ENCODE measurements at regions not wholly inside any gene's neighbourhood (a gene's known extent, or its start where the extent isn't known, plus 50 kb on each side); places are given as distances from the start of the nearest gene placed in this dataset.
A peak's percentile ranks its signal among the peaks of the same experiment; 100 is the strongest.

- no peak overlapping the region for H3K27ac Mint-ChIP-seq
- peaks cover 20 to 30% of the 10 kb centered on the region in 2 donors for H3K27me3 Mint-ChIP-seq
- ATAC-seq (replicated peaks) (peak; percentile 45 to 60), DNase-seq (no peak)
- H3K9me3 Mint-ChIP-seq: no peaks in the 10 kb centered on the region
- no peaks in the 10 kb centered on the region for H3K36me3 Mint-ChIP-seq
- H3K4me3 Mint-ChIP-seq: no peak overlapping the region
- H3K4me1 Mint-ChIP-seq: peaks cover 0 to 3% of the 10 kb centered on the region in 2 donors
These were observed 203.4 kb downstream of the TTLL2 start for GRCh38 chr6:167528239-167528638.

GRCh38 chr6:167528976-167529375, 204.1 kb downstream of the TTLL2 start:
- Mint-ChIP-seq H3K4me1 (peaks cover 0 to 3% of the 10 kb centered on the region in 2 donors), H3K36me3 (no peaks in the 10 kb centered on the region), H3K9me3 (no peaks in the 10 kb centered on the region), H3K27ac (no peak overlapping the region), H3K27me3 (peaks cover 14 to 30% of the 10 kb centered on the region in 2 donors), H3K4me3 (no peak overlapping the region)
- ATAC-seq (replicated peaks): no peak
- no peak for DNase-seq

- H3K4me1 Mint-ChIP-seq: peaks cover 0 to 3% of the 10 kb centered on the region in 2 donors
- H3K27ac Mint-ChIP-seq: no peak overlapping the region
- no peaks in the 10 kb centered on the region for H3K9me3 Mint-ChIP-seq
- H3K4me3 Mint-ChIP-seq: no peak overlapping the region
- H3K27me3 Mint-ChIP-seq: peaks cover 14 to 30% of the 10 kb centered on the region in 2 donors
- no peak for ATAC-seq (replicated peaks)
- H3K36me3 Mint-ChIP-seq: peaks cover 0 to 2% of the 10 kb centered on the region in 2 donors
- no peak for DNase-seq
These were observed 204.8 kb downstream of the TTLL2 start for GRCh38 chr6:167529444-167530335.

- Mint-ChIP-seq H3K9me3 (peaks cover 0 to 2% of the 10 kb centered on the region in 2 donors), H3K27me3 (peaks cover 6 to 29% of the 10 kb centered on the region in 2 donors), H3K36me3 (peaks cover 0 to 2% of the 10 kb centered on the region in 2 donors), H3K4me3 (no peak overlapping the region), H3K4me1 (peaks cover 0 to 3% of the 10 kb centered on the region in 2 donors), H3K27ac (no peak overlapping the region)
- DNase-seq (no peak), ATAC-seq (replicated peaks) (no peak)
These were observed 206.1 kb downstream of the TTLL2 start for GRCh38 chr6:167530951-167531350.

GRCh38 chr6:167532410-167533288, 207.8 kb downstream of the TTLL2 start:
- peaks cover 2 to 3% of the 10 kb centered on the region in 2 donors for H3K36me3 Mint-ChIP-seq
- peaks cover 0 to 3% of the 10 kb centered on the region in 2 donors for H3K4me1 Mint-ChIP-seq
- H3K27ac Mint-ChIP-seq: no peak overlapping the region
- H3K27me3 Mint-ChIP-seq: peaks cover 11 to 27% of the 10 kb centered on the region in 2 donors
- DNase-seq (no peak), ATAC-seq (replicated peaks) (no peak)
- no peak overlapping the region for H3K4me3 Mint-ChIP-seq
- H3K9me3 Mint-ChIP-seq: peaks cover 0 to 5% of the 10 kb centered on the region in 2 donors

- DNase-seq: no peak
- Mint-ChIP-seq H3K9me3 (peaks cover 0 to 5% of the 10 kb centered on the region in 2 donors), H3K36me3 (peaks cover 2 to 3% of the 10 kb centered on the region in 2 donors), H3K27ac (no peak overlapping the region), H3K4me1 (peaks cover 0 to under 1% of the 10 kb centered on the region in 2 donors), H3K4me3 (no peak overlapping the region), H3K27me3 (peaks cover 6 to 23% of the 10 kb centered on the region in 2 donors)
- no peak for ATAC-seq (replicated peaks)
These were observed 209.0 kb downstream of the TTLL2 start for GRCh38 chr6:167533851-167534250.

GRCh38 chr6:167537816-167538215, 212.9 kb downstream of the TTLL2 start:
- Mint-ChIP-seq H3K27ac (no peak overlapping the region), H3K27me3 (peaks cover 4 to 7% of the 10 kb centered on the region in 2 donors), H3K4me1 (no peaks in the 10 kb centered on the region), H3K9me3 (peaks cover 6 to 13% of the 10 kb centered on the region in 2 donors), H3K36me3 (peaks cover 2 to 6% of the 10 kb centered on the region in 2 donors), H3K4me3 (no peak overlapping the region)
- ATAC-seq (replicated peaks) (no peak), DNase-seq (no peak)

- no peak for ATAC-seq (replicated peaks)
These were observed 213.9 kb downstream of the TTLL2 start for GRCh38 chr6:167538746-167539145.

GRCh38 chr6:167540796-167541195, 215.9 kb downstream of the TTLL2 start:
- Mint-ChIP-seq H3K27me3 (peaks cover 4 to 7% of the 10 kb centered on the region in 2 donors), H3K27ac (no peak overlapping the region), H3K4me1 (no peaks in the 10 kb centered on the region), H3K4me3 (no peak overlapping the region), H3K36me3 (peaks cover 0 to 6% of the 10 kb centered on the region in 2 donors), H3K9me3 (peaks cover 6 to 11% of the 10 kb centered on the region in 2 donors)
- no peak for DNase-seq
- no peak for ATAC-seq (replicated peaks)

More at GRCh38 chr6:167538746-167539145, 213.9 kb downstream of the TTLL2 start:
- peaks cover 2 to 6% of the 10 kb centered on the region in 2 donors for H3K36me3 Mint-ChIP-seq
- H3K9me3 Mint-ChIP-seq: peaks cover 6 to 13% of the 10 kb centered on the region in 2 donors
- no peak for DNase-seq
- H3K27ac Mint-ChIP-seq: no peak overlapping the region
- no peaks in the 10 kb centered on the region for H3K4me1 Mint-ChIP-seq
- H3K27me3 Mint-ChIP-seq: peaks cover 4 to 7% of the 10 kb centered on the region in 2 donors
- no peak overlapping the region for H3K4me3 Mint-ChIP-seq

- Mint-ChIP-seq H3K9me3 (peaks cover 6 to 8% of the 10 kb centered on the region in 2 donors), H3K4me1 (no peaks in the 10 kb centered on the region), H3K4me3 (no peak overlapping the region), H3K27ac (no peak overlapping the region), H3K27me3 (peaks cover 5 to 7% of the 10 kb centered on the region in 2 donors), H3K36me3 (peaks cover 0 to 4% of the 10 kb centered on the region in 2 donors)
- no peak for DNase-seq
- no peak for ATAC-seq (replicated peaks)
These were observed 216.7 kb downstream of the TTLL2 start for GRCh38 chr6:167541544-167541943.

- DNase-seq (no peak), ATAC-seq (replicated peaks) (no peak)
- peaks cover 6 to 8% of the 10 kb centered on the region in 2 donors for H3K9me3 Mint-ChIP-seq
- H3K27me3 Mint-ChIP-seq: peaks cover 0 to 3% of the 10 kb centered on the region in 2 donors
- peaks cover 0 to 2% of the 10 kb centered on the region in 2 donors for H3K36me3 Mint-ChIP-seq
- H3K27ac Mint-ChIP-seq: no peak overlapping the region
- no peak overlapping the region for H3K4me3 Mint-ChIP-seq
- H3K4me1 Mint-ChIP-seq: no peaks in the 10 kb centered on the region
These were observed 219.0 kb downstream of the TTLL2 start for GRCh38 chr6:167543602-167544497.

GRCh38 chr6:167546611-167547327, 221.9 kb downstream of the TTLL2 start:
- Mint-ChIP-seq H3K27ac (no peak overlapping the region), H3K36me3 (no peaks in the 10 kb centered on the region), H3K4me3 (no peak overlapping the region), H3K4me1 (no peaks in the 10 kb centered on the region), H3K9me3 (no peaks in the 10 kb centered on the region), H3K27me3 (peaks cover 0 to 3% of the 10 kb centered on the region in 2 donors)
- DNase-seq (no peak), ATAC-seq (replicated peaks) (no peak)

GRCh38 chr6:167547328-167547692, 222.4 kb downstream of the TTLL2 start:
- no peak for ATAC-seq (replicated peaks)
- Mint-ChIP-seq H3K27me3 (peaks cover 0 to 3% of the 10 kb centered on the region in 2 donors), H3K9me3 (no peaks in the 10 kb centered on the region), H3K36me3 (no peaks in the 10 kb centered on the region), H3K4me1 (no peaks in the 10 kb centered on the region), H3K27ac (no peak overlapping the region), H3K4me3 (no peak overlapping the region)
- DNase-seq: no peak
